ENCODE measurements at regions not wholly inside any gene's neighbourhood (a gene's known extent, or its start where the extent isn't known, plus 50 kb on each side); places are given as distances from the start of the nearest gene placed in this dataset.

GRCh38 chr12:105613269-105613668 lies 282.8 kb downstream of the C12orf75 start:
- H3K4me3 Mint-ChIP-seq: no peak overlapping the region
- H3K27me3 Mint-ChIP-seq (ENCODE audit: low read depth, poor library complexity): no peaks in the 10 kb centered on the region
- H3K27ac Mint-ChIP-seq: no peak overlapping the region
- H3K4me1 Mint-ChIP-seq: peaks cover 9% of the 10 kb centered on the region
- peaks cover 14% of the 10 kb centered on the region for H3K9me3 Mint-ChIP-seq
- DNase-seq: no peak
- no peak for TF ChIP-seq CTCF (IDR thresholded peaks at IDR 0.05)
- H3K36me3 Mint-ChIP-seq (ENCODE audit: low read depth): no peaks in the 10 kb centered on the region

- TF ChIP-seq CTCF (IDR thresholded peaks at IDR 0.05): no peak
- no peak overlapping the region for H3K27ac Mint-ChIP-seq
- H3K4me1 Mint-ChIP-seq: peaks cover 9% of the 10 kb centered on the region
- H3K36me3 Mint-ChIP-seq (ENCODE audit: low read depth): no peaks in the 10 kb centered on the region
- no peak for DNase-seq
- peaks cover 12% of the 10 kb centered on the region for H3K9me3 Mint-ChIP-seq
- no peaks in the 10 kb centered on the region for H3K27me3 Mint-ChIP-seq (ENCODE audit: low read depth, poor library complexity)
- no peak overlapping the region for H3K4me3 Mint-ChIP-seq
Measured at GRCh38 chr12:105613887-105614286, 283.4 kb downstream of the C12orf75 start.

GRCh38 chr12:105616971-105617540 lies 286.6 kb downstream of the C12orf75 start:
- Mint-ChIP-seq H3K27ac (no peak overlapping the region), H3K4me1 (peaks cover 9% of the 10 kb centered on the region), H3K36me3 (ENCODE audit: low read depth) (no peaks in the 10 kb centered on the region), H3K4me3 (no peak overlapping the region), H3K9me3 (peaks cover 24% of the 10 kb centered on the region), H3K27me3 (ENCODE audit: low read depth, poor library complexity) (no peaks in the 10 kb centered on the region)
- no peak for TF ChIP-seq CTCF (IDR thresholded peaks at IDR 0.05)
- no peak for DNase-seq

- H3K9me3 Mint-ChIP-seq: peaks cover 33% of the 10 kb centered on the region
Measured at GRCh38 chr12:105622220-105622619, 291.7 kb downstream of the C12orf75 start.

GRCh38 chr12:105622846-105623736 lies 292.6 kb downstream of the C12orf75 start:
- Mint-ChIP-seq H3K9me3 (peaks cover 42% of the 10 kb centered on the region), H3K4me1 (peaks cover 28% of the 10 kb centered on the region), H3K27ac (no peak overlapping the region), H3K4me3 (no peak overlapping the region), H3K27me3 (ENCODE audit: low read depth, poor library complexity) (no peaks in the 10 kb centered on the region), H3K36me3 (ENCODE audit: low read depth) (no peaks in the 10 kb centered on the region)
- TF ChIP-seq CTCF (IDR thresholded peaks at IDR 0.05): no peak
- DNase-seq: no peak

More at GRCh38 chr12:105622220-105622619, 291.7 kb downstream of the C12orf75 start:
- DNase-seq: no peak
- Mint-ChIP-seq H3K27ac (no peak overlapping the region), H3K27me3 (ENCODE audit: low read depth, poor library complexity) (no peaks in the 10 kb centered on the region), H3K4me1 (peaks cover 20% of the 10 kb centered on the region), H3K36me3 (ENCODE audit: low read depth) (no peaks in the 10 kb centered on the region), H3K4me3 (no peak overlapping the region)
- TF ChIP-seq CTCF (IDR thresholded peaks at IDR 0.05): no peak
